ENCODE measurements at regions not wholly inside any gene's neighbourhood (a gene's known extent, or its start where the extent isn't known, plus 50 kb on each side); places are given as distances from the start of the nearest gene placed in this dataset.
A peak's percentile ranks its signal among the peaks of the same experiment; 100 is the strongest.

DNA sequence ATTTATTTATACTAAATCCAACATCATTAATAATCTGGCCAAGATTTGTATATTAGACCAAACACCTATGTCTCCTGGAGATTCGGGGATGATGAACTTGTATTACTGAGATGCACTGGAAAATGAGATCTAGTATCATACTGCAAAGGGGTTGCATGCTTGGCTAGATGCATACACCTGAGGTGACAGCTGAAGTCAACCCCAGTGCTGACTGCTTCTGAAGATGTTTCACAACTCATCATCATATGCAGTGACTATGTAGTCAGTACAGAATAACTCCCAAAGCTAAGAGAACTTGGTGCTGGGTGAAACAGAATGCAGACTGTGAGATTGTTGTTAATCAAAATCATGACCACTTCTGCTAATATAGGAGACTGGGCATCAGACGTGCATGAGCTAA, 1114.2 kb downstream of the NSUN3 start:
- no peak overlapping the region for H3K4me3 ChIP-seq (ENCODE audit: low read depth, low read length)
- no peak for TF ChIP-seq MYC (IDR thresholded peaks at IDR 0.05; ENCODE audit: low read depth, low read length)
- TF ChIP-seq, protein P1, sequence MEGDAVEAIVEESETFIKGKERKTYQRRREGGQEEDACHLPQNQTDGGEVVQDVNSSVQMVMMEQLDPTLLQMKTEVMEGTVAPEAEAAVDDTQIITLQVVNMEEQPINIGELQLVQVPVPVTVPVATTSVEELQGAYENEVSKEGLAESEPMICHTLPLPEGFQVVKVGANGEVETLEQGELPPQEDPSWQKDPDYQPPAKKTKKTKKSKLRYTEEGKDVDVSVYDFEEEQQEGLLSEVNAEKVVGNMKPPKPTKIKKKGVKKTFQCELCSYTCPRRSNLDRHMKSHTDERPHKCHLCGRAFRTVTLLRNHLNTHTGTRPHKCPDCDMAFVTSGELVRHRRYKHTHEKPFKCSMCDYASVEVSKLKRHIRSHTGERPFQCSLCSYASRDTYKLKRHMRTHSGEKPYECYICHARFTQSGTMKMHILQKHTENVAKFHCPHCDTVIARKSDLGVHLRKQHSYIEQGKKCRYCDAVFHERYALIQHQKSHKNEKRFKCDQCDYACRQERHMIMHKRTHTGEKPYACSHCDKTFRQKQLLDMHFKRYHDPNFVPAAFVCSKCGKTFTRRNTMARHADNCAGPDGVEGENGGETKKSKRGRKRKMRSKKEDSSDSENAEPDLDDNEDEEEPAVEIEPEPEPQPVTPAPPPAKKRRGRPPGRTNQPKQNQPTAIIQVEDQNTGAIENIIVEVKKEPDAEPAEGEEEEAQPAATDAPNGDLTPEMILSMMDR (IDR thresholded peaks at IDR 0.05; ENCODE audit: low read depth, low read length) = no peak
- DNase-seq (ENCODE audit: low read depth) = no peak

DNA sequence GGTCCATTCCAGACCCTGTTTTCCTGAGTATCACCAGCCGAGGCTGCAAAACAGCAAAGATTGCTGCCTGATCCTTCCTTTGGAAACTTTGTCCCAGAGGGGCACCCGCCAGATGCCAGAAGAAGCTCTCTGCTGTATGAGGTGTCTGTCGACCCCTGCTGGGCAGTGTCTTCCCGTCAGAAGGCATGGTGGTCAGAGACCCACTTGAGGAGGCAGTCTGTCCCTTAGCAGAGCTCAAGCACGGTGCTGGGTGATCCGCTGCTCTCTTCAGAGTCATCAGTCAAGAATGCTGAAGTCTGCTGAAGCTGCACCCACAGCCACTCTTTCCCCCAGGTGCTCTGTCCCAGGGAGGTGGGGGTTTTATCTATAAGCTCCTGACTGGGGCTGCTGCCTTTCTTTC, 1121.2 kb downstream of the NSUN3 start:
- peak; percentile 1 for DNase-seq (ENCODE audit: low read depth)
- no peak overlapping the region for H3K4me3 ChIP-seq (ENCODE audit: low read depth, low read length)
- TF ChIP-seq POLR2A (IDR thresholded peaks at IDR 0.05; ENCODE audit: extremely low read depth, insufficient read length) (no peak), MAX (IDR thresholded peaks at IDR 0.05; ENCODE audit: low read depth, low read length) (no peak), MYC (IDR thresholded peaks at IDR 0.05; ENCODE audit: low read depth, low read length) (no peak)
- TF ChIP-seq, protein P1 (IDR thresholded peaks at IDR 0.05; ENCODE audit: low read depth, low read length) = no peak

- TF ChIP-seq MAX (IDR thresholded peaks at IDR 0.05; ENCODE audit: low read depth, low read length) (no peak), MYC (IDR thresholded peaks at IDR 0.05; ENCODE audit: low read depth, low read length) (no peak), POLR2A (IDR thresholded peaks at IDR 0.05; ENCODE audit: extremely low read depth, insufficient read length) (no peak)
- TF ChIP-seq, protein P1 (IDR thresholded peaks at IDR 0.05; ENCODE audit: low read depth, low read length) = no peak
- H3K4me3 ChIP-seq (ENCODE audit: low read depth, low read length) = no peak overlapping the region
- DNase-seq (ENCODE audit: low read depth) = no peak
These were observed 1126.5 kb downstream of the NSUN3 start for GRCh38 chr3:95189348-95189747.

GRCh38 chr3:95197661-95198060, 1134.8 kb downstream of the NSUN3 start:
- TF ChIP-seq MYC (IDR thresholded peaks at IDR 0.05; ENCODE audit: low read depth, low read length) = no peak
- TF ChIP-seq POLR2A (IDR thresholded peaks at IDR 0.05; ENCODE audit: extremely low read depth, insufficient read length) = no peak
- TF ChIP-seq, protein P1 (IDR thresholded peaks at IDR 0.05; ENCODE audit: low read depth, low read length) = no peak
- no peak for TF ChIP-seq MAX (IDR thresholded peaks at IDR 0.05; ENCODE audit: low read depth, low read length)
- no peak for DNase-seq (ENCODE audit: low read depth)
- H3K4me3 ChIP-seq (ENCODE audit: low read depth, low read length) = no peak overlapping the region

DNA sequence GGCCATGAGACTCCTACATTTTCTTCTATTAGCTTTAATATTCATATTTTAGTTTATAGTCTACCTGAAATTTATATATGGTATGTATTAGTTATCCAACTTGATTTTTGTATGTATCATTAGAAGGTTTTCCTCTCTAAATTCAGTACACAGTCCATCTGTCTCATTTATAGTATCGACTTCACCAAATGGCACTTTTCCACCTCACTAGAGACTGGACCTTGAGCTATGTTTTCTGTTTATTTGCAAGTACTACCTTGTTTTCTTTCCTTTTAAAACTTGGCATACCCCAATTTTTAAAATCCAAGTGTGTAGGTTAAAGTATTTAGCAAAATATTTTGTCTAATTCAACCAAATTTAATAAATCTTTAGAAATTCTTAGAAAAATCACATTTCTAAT, 1137.5 kb downstream of the NSUN3 start:
- TF ChIP-seq MYC (IDR thresholded peaks at IDR 0.05; ENCODE audit: low read depth, low read length) (no peak), MAX (IDR thresholded peaks at IDR 0.05; ENCODE audit: low read depth, low read length) (no peak), POLR2A (IDR thresholded peaks at IDR 0.05; ENCODE audit: extremely low read depth, insufficient read length) (no peak)
- TF ChIP-seq, protein P1 (IDR thresholded peaks at IDR 0.05; ENCODE audit: low read depth, low read length) = no peak
- H3K4me3 ChIP-seq (ENCODE audit: low read depth, low read length) = no peak overlapping the region
- DNase-seq (ENCODE audit: low read depth) = no peak

DNA sequence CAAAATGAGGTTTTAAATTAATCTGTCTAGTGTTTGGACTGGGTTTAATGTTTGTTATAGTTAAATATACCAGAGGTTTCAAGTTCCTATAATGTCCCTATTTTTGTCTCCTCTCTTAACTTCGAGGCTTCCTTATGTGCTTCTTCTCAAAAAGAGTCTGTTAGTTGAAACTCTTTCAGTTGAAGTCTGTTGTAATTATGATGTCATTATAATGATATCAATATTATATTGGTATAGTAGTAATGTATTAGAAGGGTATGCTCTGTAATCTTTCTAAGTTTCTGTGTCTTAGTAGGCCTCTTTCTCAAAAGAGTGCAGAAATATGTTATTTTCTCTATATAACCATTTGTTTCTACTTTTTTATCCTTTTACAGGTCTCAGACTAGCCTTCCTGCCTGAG, 1148.0 kb downstream of the NSUN3 start:
- TF ChIP-seq POLR2A (IDR thresholded peaks at IDR 0.05; ENCODE audit: extremely low read depth, insufficient read length) (no peak), MYC (IDR thresholded peaks at IDR 0.05; ENCODE audit: low read depth, low read length) (no peak), MAX (IDR thresholded peaks at IDR 0.05; ENCODE audit: low read depth, low read length) (no peak)
- TF ChIP-seq, protein P1 (IDR thresholded peaks at IDR 0.05; ENCODE audit: low read depth, low read length) = no peak
- no peak for DNase-seq (ENCODE audit: low read depth)
- H3K4me3 ChIP-seq (ENCODE audit: low read depth, low read length) = no peak overlapping the region
